AG08395 (cell line): ENCODE measurements at regions not wholly inside any gene's neighbourhood (a gene's known extent, or its start where the extent isn't known, plus 50 kb on each side); places are given as distances from the start of the nearest gene placed in this dataset.

Source experiments
- DNase-seq: peaks from one replicate; pipeline ENCODE4 v3.0.0; 2012; ENCODE audit warnings: mixed read lengths, low spot score

- no peak for DNase-seq
These were observed 1589.4 kb downstream of the MAT2B start for GRCh38 chr5:165094782-165095181.

DNA sequence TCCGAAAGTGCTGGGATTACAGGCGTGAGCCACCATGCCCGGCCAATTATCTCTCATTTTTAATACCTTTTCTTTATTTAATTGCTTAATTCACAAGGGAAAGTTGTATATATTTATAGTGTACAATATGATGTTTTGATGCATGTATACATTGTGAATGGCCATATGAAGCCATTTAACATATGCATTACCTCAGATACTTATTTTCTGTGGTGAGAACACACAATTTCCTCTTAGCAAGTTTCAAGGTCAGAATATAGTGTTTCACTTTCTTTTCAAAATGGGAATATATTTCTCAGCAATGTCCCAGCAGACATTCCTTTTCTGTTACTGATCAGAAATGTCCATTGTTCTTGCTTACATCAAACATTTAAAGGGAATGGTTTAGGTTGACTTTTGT is 1596.3 kb downstream of the MAT2B start:
- no peak for DNase-seq

- DNase-seq = no peak
These were observed 1599.2 kb downstream of the MAT2B start for GRCh38 chr5:165104611-165105010.

- DNase-seq = no peak
These were observed 1603.4 kb downstream of the MAT2B start for GRCh38 chr5:165108809-165109208.

- DNase-seq = no peak
These were observed 1613.8 kb downstream of the MAT2B start for GRCh38 chr5:165119175-165119574.

DNA sequence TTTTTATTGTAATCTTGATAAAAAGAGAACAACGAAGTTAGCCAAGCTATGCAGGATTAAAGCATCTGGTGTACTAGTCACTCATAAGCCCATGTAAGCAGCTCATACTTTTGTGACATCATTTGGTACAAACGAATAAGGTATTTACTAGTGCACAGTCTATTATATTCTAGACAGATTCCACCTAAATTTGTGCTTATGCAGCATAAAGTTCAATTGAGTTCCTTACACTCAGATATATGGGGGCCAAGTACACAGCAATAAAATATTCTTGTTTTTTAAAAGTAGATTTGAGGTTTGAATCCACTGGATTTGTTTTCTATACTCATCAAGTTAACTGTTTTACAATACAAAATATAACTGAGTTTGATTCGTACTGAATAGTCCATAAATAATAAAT is 1621.2 kb downstream of the MAT2B start:
- DNase-seq = no peak

- no peak for DNase-seq
These were observed 1622.5 kb downstream of the MAT2B start for GRCh38 chr5:165127941-165128340.

GRCh38 chr5:165130656-165131055 is 1625.2 kb downstream of the MAT2B start:
- no peak for DNase-seq

GRCh38 chr5:165134155-165134554 is 1628.7 kb downstream of the MAT2B start:
- DNase-seq = no peak

- no peak for DNase-seq
These were observed 1630.1 kb downstream of the MAT2B start for GRCh38 chr5:165135565-165135964.

- no peak for DNase-seq
These were observed 1632.3 kb downstream of the MAT2B start for GRCh38 chr5:165137701-165138100.

GRCh38 chr5:165138236-165138635 is 1632.8 kb downstream of the MAT2B start:
- DNase-seq = no peak

- DNase-seq = no peak
These were observed 1633.8 kb downstream of the MAT2B start for GRCh38 chr5:165139262-165139661.

GRCh38 chr5:165139721-165140120 is 1634.3 kb downstream of the MAT2B start:
- no peak for DNase-seq

DNA sequence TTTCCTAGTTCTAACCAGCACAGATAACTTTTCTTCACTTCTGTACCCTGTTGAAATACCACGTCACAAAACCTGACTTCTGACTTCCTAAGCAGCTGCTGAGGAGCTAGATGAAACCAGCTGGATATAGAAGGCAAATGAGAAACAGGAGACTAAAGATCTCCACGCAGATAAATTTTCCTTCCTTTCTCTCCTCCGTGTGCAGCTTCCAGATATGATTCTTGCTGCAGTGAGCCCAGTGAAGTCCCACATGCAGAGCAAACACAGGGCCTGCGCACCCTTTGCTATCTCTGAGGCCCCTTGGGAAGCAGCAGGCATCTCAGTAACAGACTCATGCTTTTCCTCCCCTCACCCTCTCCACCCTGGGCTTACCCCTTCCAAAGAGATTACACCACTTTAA is 1638.3 kb downstream of the MAT2B start:
- no peak for DNase-seq

DNA sequence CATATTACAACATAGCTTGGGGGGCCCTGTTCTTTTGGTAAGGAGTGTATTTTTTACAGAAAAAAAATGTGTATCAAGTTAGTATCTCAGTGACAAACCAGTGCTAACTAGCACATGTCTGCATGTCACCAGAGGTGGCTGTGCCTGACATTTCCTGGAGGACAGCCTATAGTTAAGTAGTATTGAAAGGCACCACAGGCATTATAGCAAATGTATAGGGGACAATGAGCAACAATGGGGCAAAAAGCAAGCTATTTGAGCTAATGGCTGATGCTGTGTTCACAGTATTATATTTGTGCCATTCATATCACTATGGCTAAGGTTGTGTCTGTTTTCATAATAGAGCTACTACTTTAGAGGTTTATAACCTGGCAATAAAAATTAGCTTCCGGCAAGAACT is 1644.0 kb downstream of the MAT2B start:
- no peak for DNase-seq

- no peak for DNase-seq
These were observed 1646.6 kb downstream of the MAT2B start for GRCh38 chr5:165152058-165152457.

DNA sequence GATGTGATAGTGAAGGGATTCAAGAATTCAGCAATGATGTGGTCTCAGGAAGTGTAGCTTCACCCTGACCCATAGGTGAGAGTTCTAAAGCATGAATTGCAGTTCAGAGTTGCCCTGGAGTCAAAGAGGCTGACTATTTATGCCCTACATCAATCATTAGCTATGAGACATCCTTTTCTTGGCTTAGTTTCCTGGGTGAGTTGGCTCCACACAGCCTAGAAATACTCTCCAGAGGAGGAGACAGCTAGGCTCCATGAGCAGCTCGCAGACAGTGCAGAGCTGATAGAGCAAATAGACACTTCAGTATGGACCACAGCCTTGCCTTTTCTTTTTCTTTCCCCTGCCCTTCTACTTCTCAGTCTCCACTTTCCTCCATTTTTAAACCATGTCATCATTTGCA is 1651.8 kb downstream of the MAT2B start:
- no peak for DNase-seq

- no peak for DNase-seq
These were observed 1655.8 kb downstream of the MAT2B start for GRCh38 chr5:165161204-165161603.

GRCh38 chr5:165163861-165164260 is 1658.4 kb downstream of the MAT2B start:
- DNase-seq = no peak

- no peak for DNase-seq
These were observed 1668.2 kb downstream of the MAT2B start for GRCh38 chr5:165173651-165174050.

- DNase-seq = no peak
These were observed 1669.6 kb downstream of the MAT2B start for GRCh38 chr5:165175041-165175440.

- DNase-seq = no peak
These were observed 1678.8 kb downstream of the MAT2B start for GRCh38 chr5:165184183-165184582.

DNA sequence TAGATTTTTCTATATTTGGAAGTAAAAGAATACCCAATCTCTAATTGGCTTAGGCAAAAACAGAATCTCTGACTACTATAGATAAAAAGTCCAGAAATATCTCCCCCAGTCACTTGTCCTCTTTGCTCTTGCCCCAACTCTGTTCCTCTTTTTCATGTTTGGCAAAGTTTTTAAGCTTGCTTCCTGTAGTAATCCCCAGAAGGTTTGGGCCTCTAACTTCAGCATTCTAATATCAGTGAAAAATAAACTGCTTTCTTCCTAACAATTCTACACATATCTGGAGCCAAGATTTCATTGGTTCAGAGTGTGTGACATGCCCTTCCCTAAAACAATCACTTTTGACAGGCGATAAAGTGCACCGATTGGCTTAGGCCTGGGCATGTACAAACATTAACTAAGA is 1680.3 kb downstream of the MAT2B start:
- DNase-seq = no peak

DNA sequence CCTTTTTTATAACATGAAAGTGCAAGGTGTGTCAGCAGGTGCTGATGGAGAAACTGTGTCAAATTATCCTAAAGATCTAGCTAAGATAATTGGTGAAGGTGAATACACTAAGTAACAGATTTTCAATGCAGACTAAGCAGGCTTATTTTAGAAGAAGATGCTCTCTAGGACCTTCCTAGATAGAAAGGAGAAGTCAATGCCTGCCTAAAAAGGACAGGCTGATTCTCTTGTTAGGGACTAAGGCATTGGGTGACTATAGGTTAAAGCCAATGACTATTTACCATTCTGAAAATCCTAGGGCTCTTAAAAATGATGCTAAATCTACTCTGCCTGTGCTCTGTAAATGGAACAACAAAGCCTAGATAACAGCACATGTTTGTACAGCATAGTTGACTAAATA is 1682.4 kb downstream of the MAT2B start:
- no peak for DNase-seq
